ENCODE measurements at regions not wholly inside any gene's neighbourhood (a gene's known extent, or its start where the extent isn't known, plus 50 kb on each side); places are given as distances from the start of the nearest gene placed in this dataset.

DNA sequence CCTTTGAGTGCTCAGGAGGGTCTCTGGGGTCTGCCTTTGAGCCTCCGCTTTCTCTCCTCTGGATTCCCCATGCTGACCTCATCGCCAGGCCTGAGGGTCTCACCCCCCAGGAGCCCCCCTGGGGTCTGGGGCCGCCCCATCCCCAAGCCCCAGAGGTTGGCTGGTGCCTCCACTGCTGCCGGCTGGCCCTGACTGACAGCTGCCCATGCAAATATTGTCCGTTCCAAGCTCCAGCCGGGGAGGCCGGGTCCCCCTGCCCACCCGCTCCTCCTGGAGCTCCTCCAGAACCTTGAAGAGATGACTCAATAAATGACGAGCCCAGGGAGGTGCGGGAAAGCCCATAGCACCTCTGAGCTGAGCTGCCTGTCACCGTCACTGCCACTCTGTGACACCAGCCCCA lies 173.8 kb downstream of the RBFOX3 start:
- H3K27me3 ChIP-seq: no peaks in the 10 kb centered on the region
- no peaks in the 10 kb centered on the region for H3K9me3 ChIP-seq
- no peak overlapping the region for H3K9ac ChIP-seq (ENCODE audit: low read depth in 2 of 2, low read length in 2 of 2)
- H3K27ac ChIP-seq: no peak overlapping the region
- H3K4me3 ChIP-seq: no peak overlapping the region
- TF ChIP-seq, protein P1, sequence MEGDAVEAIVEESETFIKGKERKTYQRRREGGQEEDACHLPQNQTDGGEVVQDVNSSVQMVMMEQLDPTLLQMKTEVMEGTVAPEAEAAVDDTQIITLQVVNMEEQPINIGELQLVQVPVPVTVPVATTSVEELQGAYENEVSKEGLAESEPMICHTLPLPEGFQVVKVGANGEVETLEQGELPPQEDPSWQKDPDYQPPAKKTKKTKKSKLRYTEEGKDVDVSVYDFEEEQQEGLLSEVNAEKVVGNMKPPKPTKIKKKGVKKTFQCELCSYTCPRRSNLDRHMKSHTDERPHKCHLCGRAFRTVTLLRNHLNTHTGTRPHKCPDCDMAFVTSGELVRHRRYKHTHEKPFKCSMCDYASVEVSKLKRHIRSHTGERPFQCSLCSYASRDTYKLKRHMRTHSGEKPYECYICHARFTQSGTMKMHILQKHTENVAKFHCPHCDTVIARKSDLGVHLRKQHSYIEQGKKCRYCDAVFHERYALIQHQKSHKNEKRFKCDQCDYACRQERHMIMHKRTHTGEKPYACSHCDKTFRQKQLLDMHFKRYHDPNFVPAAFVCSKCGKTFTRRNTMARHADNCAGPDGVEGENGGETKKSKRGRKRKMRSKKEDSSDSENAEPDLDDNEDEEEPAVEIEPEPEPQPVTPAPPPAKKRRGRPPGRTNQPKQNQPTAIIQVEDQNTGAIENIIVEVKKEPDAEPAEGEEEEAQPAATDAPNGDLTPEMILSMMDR (IDR thresholded peaks at IDR 0.05): no peak
- no peak for DNase-seq
- intact Hi-C loops (cut with DNase I): no loop called here
- H3K36me3 ChIP-seq: no peaks in the 10 kb centered on the region
- no peaks in the 10 kb centered on the region for H3K4me1 ChIP-seq

DNA sequence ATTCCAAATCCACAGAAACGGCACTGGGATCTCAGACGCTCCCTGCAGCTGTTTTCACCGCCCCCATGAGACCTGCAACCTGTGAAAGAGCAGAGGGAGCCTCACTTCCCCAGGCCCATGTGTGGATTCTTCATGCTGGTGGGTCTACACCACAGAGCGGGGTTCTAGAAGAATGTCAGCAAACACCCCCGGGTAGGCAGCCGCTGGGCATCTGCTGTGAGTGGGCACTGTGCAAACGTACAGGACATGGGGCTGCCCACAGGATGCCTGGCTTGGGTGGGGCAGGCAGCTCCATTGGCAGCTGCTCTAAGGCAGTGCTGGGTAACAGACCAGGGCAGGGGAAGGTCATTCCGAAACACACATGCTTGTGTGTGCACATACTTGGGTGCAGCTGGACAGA lies 174.9 kb downstream of the RBFOX3 start:
- intact Hi-C loops (cut with DNase I): no loop called here
- no peaks in the 10 kb centered on the region for H3K9me3 ChIP-seq
- no peaks in the 10 kb centered on the region for H3K4me1 ChIP-seq
- no peaks in the 10 kb centered on the region for H3K27me3 ChIP-seq
- H3K36me3 ChIP-seq: no peaks in the 10 kb centered on the region
- H3K9ac ChIP-seq (ENCODE audit: low read depth in 2 of 2, low read length in 2 of 2): no peak overlapping the region
- no peak overlapping the region for H3K4me3 ChIP-seq
- TF ChIP-seq, protein P1 (IDR thresholded peaks at IDR 0.05): no peak
- H3K27ac ChIP-seq: no peak overlapping the region
- DNase-seq: no peak

DNA sequence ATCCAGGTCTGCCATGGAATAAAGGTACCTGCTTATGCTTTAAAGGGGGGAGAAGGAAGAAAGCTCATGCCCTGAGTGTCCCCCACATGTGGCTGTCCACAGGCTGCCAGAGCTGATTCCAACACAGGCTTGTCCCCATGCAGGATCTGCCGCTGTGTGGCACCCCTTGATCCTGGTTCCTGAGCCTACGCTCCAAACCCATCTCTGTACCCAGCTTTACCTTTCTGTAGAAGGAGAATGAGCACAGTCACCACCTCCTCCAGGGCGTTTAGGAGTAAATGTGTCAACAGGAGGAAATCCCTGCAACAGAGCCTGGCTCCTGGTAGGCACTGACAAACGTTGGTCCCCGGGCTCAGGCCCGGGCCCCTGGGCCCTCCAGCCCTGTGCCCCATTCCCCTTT lies 175.6 kb downstream of the RBFOX3 start:
- Histone ChIP-seq H3K9me3 (no peaks in the 10 kb centered on the region), H3K4me1 (no peaks in the 10 kb centered on the region), H3K9ac (ENCODE audit: low read depth in 2 of 2, low read length in 2 of 2) (no peak overlapping the region), H3K27ac (no peak overlapping the region), H3K27me3 (no peaks in the 10 kb centered on the region), H3K36me3 (no peaks in the 10 kb centered on the region), H3K4me3 (no peak overlapping the region)
- DNase-seq: no peak
- intact Hi-C loops (cut with DNase I): no loop called here
- TF ChIP-seq, protein P1 (IDR thresholded peaks at IDR 0.05): no peak

DNA sequence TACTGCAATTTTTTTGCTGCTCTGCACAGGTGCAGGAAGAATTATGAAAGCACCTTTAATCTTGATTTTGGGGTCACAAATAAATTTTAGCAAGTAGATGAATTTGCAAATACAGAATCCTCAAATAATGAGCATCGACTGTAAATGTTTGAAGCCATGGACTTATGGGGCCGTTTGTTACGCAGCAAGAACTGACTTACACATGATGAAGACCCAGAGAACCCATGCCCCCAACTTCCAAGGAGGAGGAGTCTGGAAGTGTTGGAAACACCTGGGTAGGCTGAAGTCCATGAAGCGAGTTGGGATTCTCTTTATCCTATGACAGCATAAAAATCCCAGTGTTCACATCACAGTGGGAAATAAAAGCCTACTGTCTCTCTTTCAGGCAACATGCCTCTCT lies 176.6 kb downstream of the RBFOX3 start:
- Histone ChIP-seq H3K4me1 (no peaks in the 10 kb centered on the region), H3K36me3 (no peaks in the 10 kb centered on the region), H3K9ac (ENCODE audit: low read depth in 2 of 2, low read length in 2 of 2) (no peak overlapping the region), H3K27me3 (no peaks in the 10 kb centered on the region), H3K9me3 (no peaks in the 10 kb centered on the region), H3K27ac (no peak overlapping the region), H3K4me3 (no peak overlapping the region)
- intact Hi-C loops (cut with DNase I): no loop called here
- DNase-seq: no peak
- TF ChIP-seq, protein P1 (IDR thresholded peaks at IDR 0.05): no peak

DNA sequence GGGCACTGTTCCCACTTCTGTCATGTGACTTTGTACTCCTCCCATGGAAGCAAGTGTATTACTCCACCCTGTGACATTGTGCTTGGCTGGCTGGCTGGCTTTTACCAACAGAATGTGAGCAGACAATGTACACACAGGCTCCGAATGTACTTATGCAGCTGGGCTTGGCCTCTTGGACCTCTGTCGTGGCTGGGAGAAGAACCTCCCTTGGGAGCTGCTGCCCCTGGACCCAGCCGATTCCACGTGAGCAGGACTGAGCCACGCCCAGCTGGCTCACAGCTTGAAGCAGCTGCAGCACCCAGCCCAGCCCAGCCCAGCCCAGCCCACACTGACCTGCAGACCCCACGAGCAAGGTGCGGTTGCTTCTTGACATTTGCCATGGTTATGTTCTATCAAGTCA lies 177.5 kb downstream of the RBFOX3 start:
- Histone ChIP-seq H3K27ac (no peak overlapping the region), H3K9ac (ENCODE audit: low read depth in 2 of 2, low read length in 2 of 2) (no peak overlapping the region), H3K36me3 (no peaks in the 10 kb centered on the region), H3K27me3 (no peaks in the 10 kb centered on the region), H3K4me1 (no peaks in the 10 kb centered on the region), H3K4me3 (no peak overlapping the region), H3K9me3 (no peaks in the 10 kb centered on the region)
- no peak for DNase-seq
- intact Hi-C loops (cut with DNase I): no loop called here
- TF ChIP-seq, protein P1 (IDR thresholded peaks at IDR 0.05): no peak

DNA sequence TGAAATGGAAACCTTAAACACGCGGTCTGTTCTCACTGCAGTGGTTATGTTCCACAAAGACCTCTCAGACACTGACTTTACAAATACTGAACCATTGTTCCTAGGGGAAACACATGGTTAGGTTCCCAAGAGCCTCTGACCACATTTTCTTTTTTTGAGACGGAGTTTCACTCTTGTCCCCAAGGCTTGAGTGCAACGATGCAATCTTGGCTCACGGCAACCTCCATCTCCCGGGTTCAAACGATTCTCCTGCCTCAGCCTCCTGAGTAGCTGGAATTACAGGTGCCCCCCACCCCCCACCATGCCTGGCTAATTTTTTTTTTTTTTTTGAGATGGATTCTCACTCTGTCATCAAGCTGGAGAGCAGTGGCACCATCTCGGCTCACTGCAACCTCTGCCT lies 179.7 kb downstream of the RBFOX3 start:
- Histone ChIP-seq H3K4me3 (no peak overlapping the region), H3K27me3 (no peaks in the 10 kb centered on the region), H3K9me3 (no peaks in the 10 kb centered on the region), H3K27ac (no peak overlapping the region), H3K9ac (ENCODE audit: low read depth in 2 of 2, low read length in 2 of 2) (no peak overlapping the region), H3K4me1 (no peaks in the 10 kb centered on the region), H3K36me3 (no peaks in the 10 kb centered on the region)
- TF ChIP-seq, protein P1 (IDR thresholded peaks at IDR 0.05): no peak
- intact Hi-C loops (cut with DNase I): no loop called here
- DNase-seq: no peak
